HUES48 (cell line): ENCODE measurements at regions not wholly inside any gene's neighbourhood (a gene's known extent, or its start where the extent isn't known, plus 50 kb on each side); places are given as distances from the start of the nearest gene placed in this dataset.
"Not testable (repeated sequence)": the region's sequence is repeated elsewhere in the genome, so short reads cannot be mapped to it uniquely, and the experiment has no call there.

Source experiments
- H3K27ac ChIP-seq: one replicate; pipeline ENCODE4 v1.7.0; 2013; ENCODE audit warnings: low read depth, low read length, inconsistent platforms
- H3K27me3 ChIP-seq: 2 replicates; pipeline ENCODE4 v1.6.1; 2013; ENCODE audit warnings: mild to moderate bottlenecking, low read length; ENCODE audit not compliant: control insufficient read depth, insufficient read depth
- H3K36me3 ChIP-seq: 2 replicates; pipeline ENCODE4 v1.6.1; 2013; ENCODE audit warnings: low read length; ENCODE audit not compliant: control insufficient read depth, insufficient read depth
- H3K4me1 ChIP-seq: 2 replicates; pipeline ENCODE4 v1.6.1; 2013; ENCODE audit warnings: mild to moderate bottlenecking, low read length; ENCODE audit not compliant: control insufficient read depth, insufficient read depth
- H3K4me3 ChIP-seq: 2 replicates; pipeline ENCODE4 v1.5.1; 2013; ENCODE audit warnings: mild to moderate bottlenecking, low read depth, low read length
- H3K9ac ChIP-seq: 2 replicates; pipeline ENCODE4 v1.6.1; 2013; ENCODE audit warnings: mild to moderate bottlenecking, low read depth, low read length, moderate library complexity
- H3K9me3 ChIP-seq: 2 replicates; pipeline ENCODE4 v1.6.1; 2013; ENCODE audit warnings: low read length; ENCODE audit not compliant: control insufficient read depth, insufficient read depth

DNA sequence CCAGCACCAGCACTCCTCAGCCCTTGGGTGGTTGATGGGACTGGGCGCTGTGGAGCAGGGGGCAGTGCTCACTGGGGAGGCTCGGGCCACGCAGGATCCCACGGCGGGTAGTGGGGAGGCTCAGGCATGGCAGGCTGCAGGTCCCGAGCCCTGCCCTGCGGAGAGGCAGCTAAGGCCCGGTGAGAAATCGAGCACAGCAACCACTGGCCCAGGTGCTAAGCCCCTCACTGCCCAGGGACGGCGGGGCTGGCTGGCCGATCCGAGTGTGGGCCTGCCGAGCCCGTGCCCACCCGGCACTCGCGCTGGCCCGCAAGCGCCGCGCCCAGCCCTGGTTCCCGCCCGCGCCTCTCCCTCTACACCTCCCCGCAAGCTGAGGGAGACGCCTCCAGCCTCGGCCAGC lies 56.0 kb upstream of the ZNF195 start:
- no peak overlapping the region for H3K9ac ChIP-seq
- no peaks in the 10 kb centered on the region for H3K9me3 ChIP-seq
- no peak overlapping the region for H3K4me3 ChIP-seq
- H3K27me3 ChIP-seq, result no peaks in the 10 kb centered on the region
- no peak overlapping the region for H3K27ac ChIP-seq
- H3K4me1 ChIP-seq, result no peaks in the 10 kb centered on the region
- H3K36me3 ChIP-seq, result no peaks in the 10 kb centered on the region

DNA sequence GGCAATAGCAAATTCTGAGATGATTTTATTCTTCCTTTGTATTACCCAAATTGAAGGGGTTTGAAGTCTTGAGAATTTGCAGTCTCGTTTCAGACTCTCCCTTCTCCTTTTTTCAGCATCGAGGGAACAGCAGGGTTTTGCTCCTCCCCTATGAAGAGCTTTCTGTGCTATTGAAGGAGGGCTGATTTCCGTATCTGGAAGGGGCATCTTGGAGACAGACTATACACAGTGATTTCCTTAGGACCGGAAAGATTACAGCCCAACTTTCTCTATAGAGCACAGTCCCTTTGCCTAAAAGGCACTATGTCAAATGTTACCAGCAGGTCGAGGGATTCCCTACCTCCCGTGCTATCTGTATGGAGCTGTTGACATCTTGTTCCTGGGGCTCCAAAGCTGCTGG lies 50.2 kb upstream of the ZNF195 start:
- not testable (repeated sequence) for H3K9ac ChIP-seq, H3K4me1 ChIP-seq, H3K9me3 ChIP-seq, H3K27ac ChIP-seq, H3K27me3 ChIP-seq, H3K36me3 ChIP-seq, H3K4me3 ChIP-seq
